ES-I3 (cell line): ENCODE measurements at regions not wholly inside any gene's neighbourhood (a gene's known extent, or its start where the extent isn't known, plus 50 kb on each side); places are given as distances from the start of the nearest gene placed in this dataset.

Experiments
- H3K36me3 ChIP-seq: 2 replicates; pipeline ENCODE4 v1.6.1; 2013; ENCODE audit warnings: mild to moderate bottlenecking, low read length, control low read depth, moderate library complexity; ENCODE audit not compliant: insufficient read depth
- H3K4me1 ChIP-seq: 2 replicates; pipeline ENCODE4 v1.6.1; 2013; ENCODE audit warnings: mild to moderate bottlenecking, control low read depth, low read length; ENCODE audit not compliant: insufficient read depth
- H3K9ac ChIP-seq: 2 replicates; pipeline ENCODE4 v1.6.1; 2013; ENCODE audit warnings: low read depth, mild to moderate bottlenecking, low read length, moderate library complexity
- H3K9me3 ChIP-seq: 2 replicates; pipeline ENCODE4 v1.6.1; 2013; ENCODE audit warnings: mild to moderate bottlenecking, low read length, moderate library complexity; ENCODE audit not compliant: control insufficient read depth, insufficient read depth

DNA sequence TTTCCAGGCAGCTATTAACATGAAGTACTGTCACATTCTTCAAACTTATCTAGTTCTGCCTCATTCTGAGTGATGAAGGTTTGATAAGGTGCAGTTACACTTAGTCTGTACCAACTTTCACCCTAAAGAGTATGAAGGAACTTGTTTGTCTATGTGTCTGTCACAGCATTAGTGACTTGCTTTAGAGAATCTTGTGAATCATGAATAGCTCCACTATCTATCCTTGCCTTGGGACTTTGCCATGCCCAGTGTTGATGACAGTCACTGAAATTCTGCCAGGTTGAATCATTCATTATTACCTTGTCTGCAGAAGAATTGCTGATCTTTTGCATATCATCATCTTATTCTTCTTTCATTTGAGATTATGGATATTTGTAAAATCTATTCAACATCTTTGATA, 50.9 kb upstream of the A1CF start:
- Histone ChIP-seq H3K9me3 (no peaks in the 10 kb centered on the region), H3K9ac (no peak overlapping the region)

DNA sequence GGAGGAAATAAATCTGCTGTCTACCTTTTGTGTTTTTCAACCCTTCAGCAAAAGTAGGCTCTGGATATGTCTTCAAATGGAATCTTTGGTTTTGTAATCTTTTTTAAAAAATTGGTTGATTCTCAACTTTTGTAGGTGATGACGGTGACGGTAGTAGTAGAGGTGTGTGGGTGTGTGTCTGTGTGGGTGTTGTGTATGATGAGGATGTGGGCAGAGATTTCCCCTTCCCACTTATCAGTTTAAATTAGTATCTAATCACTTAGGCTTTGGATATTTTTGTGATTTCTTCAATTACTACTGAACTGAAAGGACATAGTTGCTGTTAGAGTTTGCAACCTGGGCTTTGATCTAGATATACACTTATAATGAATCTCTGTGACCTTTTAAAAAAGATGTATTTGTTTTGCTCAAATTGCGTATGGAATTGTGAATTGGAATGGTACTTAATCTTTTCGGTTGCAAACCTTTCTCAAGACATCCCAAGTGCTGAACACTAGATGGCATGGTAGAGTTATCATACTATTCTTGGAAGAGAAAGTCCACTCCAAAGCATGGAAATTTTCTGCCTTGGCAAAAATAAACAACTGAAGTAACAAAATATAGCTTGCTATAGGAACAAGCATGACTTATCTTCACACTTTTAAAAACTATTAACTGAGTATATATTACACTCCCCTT, 51.9 kb upstream of the A1CF start:
- Histone ChIP-seq H3K9me3 (no peaks in the 10 kb centered on the region), H3K4me1 (no peaks in the 10 kb centered on the region), H3K36me3 (no peaks in the 10 kb centered on the region), H3K9ac (no peak overlapping the region)

More for the DNA sequence above, 50.9 kb upstream of the A1CF start:
- Histone ChIP-seq H3K4me1 (no peaks in the 10 kb centered on the region), H3K36me3 (no peaks in the 10 kb centered on the region)

DNA sequence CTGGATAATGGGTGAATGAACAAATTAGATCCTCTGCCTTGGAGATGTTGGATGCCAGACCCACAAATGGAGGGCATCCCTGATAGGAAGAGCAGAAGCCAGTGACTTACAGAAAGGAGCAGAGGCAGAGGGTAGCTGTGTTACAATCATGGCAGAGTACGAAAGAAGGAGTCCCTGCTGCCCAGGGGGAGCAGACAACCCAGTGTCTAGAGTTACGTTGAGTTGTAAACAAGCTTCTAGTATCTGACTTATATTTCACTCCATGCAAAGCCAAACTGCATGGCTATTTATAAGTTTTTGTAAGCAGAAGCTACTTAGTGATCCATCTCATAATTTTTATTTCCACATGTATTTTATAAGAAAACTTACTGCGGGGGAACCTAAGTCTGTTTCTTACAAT, 56.2 kb upstream of the A1CF start:
- no peaks in the 10 kb centered on the region for H3K36me3 ChIP-seq
- H3K9ac ChIP-seq, result no peak overlapping the region
- no peaks in the 10 kb centered on the region for H3K9me3 ChIP-seq
- H3K4me1 ChIP-seq, result no peaks in the 10 kb centered on the region

DNA sequence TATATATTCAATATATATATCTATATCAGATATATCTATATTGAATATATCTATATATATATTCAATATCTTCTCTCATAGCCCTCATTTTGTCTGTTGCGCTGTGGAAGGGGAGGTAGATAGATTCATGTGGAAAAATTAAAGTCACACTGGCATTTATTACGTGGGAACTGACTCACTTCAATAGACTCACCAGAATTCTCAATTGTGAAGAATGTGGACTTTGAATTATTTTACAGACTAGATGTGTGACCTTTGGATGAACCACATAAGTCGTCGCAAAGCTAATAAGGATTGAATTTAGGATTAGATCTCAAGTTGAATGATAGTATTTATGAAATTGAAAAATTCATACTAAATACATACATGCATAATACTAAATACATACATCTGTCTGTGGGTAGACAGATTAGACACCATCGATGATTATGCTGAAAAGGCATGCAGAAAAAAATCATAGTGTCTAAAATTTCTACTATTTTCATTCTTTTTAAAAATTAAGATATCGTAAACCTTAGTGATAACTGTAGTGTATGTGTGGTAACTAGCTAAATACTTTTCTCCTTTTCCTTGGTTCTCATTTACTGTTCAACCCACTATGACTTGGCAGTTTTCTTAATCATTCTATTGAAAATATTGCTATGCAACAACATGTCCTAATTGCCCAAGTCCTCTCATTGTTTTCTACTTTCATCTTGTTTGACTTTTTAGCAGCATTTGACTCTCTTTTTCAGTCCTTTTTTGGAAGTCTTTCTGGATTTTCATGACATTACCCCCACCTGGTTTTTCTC, 61.8 kb upstream of the A1CF start:
- no peaks in the 10 kb centered on the region for H3K36me3 ChIP-seq
- H3K9ac ChIP-seq, result no peak overlapping the region
- no peaks in the 10 kb centered on the region for H3K4me1 ChIP-seq
- no peaks in the 10 kb centered on the region for H3K9me3 ChIP-seq

DNA sequence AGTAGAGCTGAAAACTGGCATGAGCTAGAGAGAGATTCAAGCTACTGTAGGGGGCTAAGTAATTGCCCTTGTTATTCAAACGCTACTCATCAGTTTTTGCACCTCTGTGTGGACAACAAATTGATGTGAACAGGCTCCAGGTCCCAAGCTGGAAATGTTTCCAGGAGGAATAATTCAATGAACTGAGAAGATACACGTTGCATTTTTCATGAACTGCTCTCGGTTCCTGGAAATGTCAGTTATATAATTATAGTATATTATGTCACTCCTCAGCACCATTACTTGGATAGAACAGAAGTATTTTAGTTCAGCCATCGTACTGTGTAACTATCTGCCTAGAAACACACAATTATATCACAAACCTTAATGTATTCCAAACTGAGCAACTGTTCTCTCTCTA, 65.9 kb upstream of the A1CF start:
- no peaks in the 10 kb centered on the region for H3K9me3 ChIP-seq
- H3K9ac ChIP-seq, result no peak overlapping the region
- no peaks in the 10 kb centered on the region for H3K36me3 ChIP-seq
- H3K4me1 ChIP-seq, result no peaks in the 10 kb centered on the region

DNA sequence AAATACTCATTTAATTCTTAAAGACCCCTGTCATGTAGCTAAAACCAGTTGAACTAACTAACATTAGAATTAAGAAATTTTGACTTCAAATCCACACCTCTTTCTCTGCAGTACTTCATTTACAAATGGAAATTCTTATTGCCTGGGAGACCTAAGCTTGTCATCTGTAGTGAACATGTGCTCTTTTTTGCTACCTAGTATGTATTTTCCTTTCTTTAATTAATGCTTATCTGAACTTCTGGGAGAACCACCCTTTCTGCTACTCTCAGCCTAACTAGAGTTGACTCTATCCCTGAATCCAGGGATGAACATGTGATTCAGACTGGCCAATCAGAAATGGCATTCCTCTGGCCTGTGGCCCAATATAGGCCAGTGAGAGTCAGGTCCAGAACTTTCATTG, 75.9 kb upstream of the A1CF start:
- Histone ChIP-seq H3K9me3 (no peaks in the 10 kb centered on the region), H3K9ac (no peak overlapping the region), H3K4me1 (no peaks in the 10 kb centered on the region), H3K36me3 (no peaks in the 10 kb centered on the region; the same call in 1 of the 2 replicates)

DNA sequence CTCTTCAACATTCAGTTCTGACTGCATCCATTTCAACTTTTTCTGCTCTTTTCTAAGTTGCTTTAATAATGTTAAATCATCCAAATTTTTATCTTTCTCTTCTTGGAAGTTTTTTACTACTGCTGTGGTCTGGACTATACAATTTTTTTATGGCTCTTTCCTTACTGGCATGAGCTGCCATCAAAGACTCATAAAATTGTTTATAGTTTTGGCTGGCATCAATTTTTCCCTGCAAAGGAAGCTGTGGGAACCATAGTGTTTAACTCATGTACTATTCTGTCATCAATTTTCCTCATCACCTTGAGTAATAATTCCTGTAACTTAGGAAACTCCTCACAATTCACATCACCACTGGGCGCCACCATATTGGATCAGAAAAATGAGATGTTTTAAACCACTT, 77.6 kb upstream of the A1CF start:
- H3K9me3 ChIP-seq, result no peaks in the 10 kb centered on the region
- H3K4me1 ChIP-seq, result no peaks in the 10 kb centered on the region
- no peak overlapping the region for H3K9ac ChIP-seq
- H3K36me3 ChIP-seq, result no peaks in the 10 kb centered on the region; the same call in 1 of the 2 replicates

DNA sequence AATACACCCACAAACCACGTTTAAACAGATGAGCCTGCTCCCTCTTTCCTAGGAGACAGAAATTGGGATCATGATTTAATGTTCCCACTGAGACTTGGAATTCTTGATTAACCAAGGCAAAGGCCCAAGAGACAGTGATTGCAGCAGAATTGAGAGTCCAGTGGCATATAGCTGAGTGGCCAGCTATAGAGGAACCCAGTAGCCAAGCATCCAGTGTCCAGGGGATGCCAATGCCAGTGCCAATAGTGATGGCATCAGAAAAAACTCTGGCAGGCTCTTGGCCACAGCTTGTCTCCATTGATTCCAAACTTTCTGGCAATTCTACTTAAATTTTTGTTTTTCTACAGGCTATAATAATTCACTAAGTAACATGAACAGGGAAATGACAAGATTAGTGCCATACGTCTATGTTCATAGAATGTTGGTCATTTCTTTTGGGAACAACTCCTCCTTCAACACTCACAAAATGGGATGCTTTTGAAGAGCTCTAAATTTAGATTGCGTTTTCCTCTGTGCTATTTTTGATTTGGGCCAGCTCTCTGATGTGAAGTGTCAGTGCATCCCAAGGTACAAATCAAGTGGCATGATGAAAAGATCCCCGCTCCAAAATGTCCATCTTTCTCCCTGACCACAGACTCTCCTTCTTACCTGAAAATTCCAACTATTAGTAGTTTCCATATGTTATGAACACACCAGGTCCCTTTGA, 83.1 kb upstream of the A1CF start:
- no peaks in the 10 kb centered on the region for H3K36me3 ChIP-seq
- no peaks in the 10 kb centered on the region for H3K9me3 ChIP-seq
- no peaks in the 10 kb centered on the region for H3K4me1 ChIP-seq
- H3K9ac ChIP-seq, result no peak overlapping the region

DNA sequence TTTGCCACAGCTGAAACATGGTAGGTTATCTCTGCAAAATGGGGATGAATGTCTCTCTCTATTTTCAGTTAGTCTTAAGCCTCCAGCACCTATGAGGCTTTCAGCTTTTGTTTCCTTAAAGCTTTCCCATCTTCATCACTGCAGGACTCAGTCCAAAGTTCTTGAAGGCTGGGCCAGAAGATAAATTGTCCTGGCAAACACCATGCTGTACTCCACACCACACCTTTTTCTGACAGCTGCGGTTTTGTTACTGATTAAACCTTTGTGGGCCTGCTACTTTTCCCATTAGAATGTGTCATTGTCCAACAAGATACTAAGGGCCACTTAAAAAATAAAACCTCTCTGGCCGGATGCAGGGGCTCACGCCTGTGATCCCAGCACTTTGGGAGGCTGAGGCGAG, 87.2 kb upstream of the A1CF start:
- no peak overlapping the region for H3K9ac ChIP-seq

DNA sequence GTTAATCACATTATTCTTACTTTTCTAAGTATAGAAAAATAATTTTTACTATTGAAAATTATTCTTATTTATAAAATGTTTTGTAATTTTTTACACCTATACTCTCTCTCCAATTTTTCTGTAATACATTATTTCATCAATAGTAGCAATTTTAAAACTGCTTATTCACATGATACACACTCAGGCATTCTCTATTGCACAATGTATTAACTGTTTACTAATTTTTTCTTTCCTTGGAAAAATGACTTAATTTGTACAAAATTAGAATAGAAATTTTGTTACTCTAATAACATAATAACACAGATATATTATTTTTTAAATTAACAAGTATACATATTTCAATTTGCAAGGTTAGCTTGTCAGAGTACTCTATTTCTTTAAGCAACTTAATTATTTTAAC, 92.9 kb upstream of the PRKG1 start:
- no peaks in the 10 kb centered on the region for H3K9me3 ChIP-seq
- H3K9ac ChIP-seq, result no peak overlapping the region
- H3K4me1 ChIP-seq, result no peaks in the 10 kb centered on the region
- H3K36me3 ChIP-seq, result no peaks in the 10 kb centered on the region

More for the DNA sequence above, 87.2 kb upstream of the A1CF start:
- Histone ChIP-seq H3K36me3 (no peaks in the 10 kb centered on the region), H3K4me1 (no peaks in the 10 kb centered on the region), H3K9me3 (no peaks in the 10 kb centered on the region)

DNA sequence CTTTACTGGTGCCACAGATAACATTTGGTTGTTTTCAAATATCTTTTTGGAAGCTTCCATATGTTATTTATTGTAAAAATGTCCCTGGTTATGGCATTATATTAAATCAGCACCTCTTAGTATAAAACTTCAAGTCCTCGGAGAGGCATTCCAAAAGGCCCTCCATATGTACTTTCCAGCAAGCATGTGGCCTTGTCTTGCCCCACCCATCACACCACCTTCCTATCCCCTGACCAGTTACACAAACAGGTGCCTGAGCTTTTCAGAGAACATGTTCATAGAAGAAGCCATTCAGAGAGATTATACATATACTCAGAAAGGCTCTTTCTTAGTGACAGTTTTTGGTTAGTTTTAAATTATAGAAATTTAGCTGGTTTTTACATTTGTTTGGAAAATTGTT, 92.4 kb upstream of the PRKG1 start:
- H3K9me3 ChIP-seq, result no peaks in the 10 kb centered on the region
- no peaks in the 10 kb centered on the region for H3K4me1 ChIP-seq
- no peak overlapping the region for H3K9ac ChIP-seq
- H3K36me3 ChIP-seq, result no peaks in the 10 kb centered on the region

DNA sequence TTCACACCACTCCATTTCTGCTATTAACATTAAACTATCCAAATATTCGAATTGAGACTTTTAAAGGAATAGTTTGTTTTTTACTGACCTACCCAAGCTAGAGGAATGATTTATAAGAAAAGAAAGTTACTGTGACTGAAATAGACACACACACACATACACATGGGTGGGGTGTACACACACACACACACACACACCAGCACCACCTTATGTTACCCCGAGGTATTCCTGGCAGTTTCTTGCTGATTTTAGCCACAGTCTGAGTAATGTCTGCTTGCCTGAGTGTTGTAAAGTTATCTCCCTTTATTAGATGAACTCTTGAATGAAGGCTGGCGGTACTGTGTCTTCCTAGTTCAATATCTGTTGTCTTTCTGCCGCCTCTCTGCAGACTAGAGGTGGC, 91.3 kb upstream of the PRKG1 start:
- no peaks in the 10 kb centered on the region for H3K9me3 ChIP-seq

DNA sequence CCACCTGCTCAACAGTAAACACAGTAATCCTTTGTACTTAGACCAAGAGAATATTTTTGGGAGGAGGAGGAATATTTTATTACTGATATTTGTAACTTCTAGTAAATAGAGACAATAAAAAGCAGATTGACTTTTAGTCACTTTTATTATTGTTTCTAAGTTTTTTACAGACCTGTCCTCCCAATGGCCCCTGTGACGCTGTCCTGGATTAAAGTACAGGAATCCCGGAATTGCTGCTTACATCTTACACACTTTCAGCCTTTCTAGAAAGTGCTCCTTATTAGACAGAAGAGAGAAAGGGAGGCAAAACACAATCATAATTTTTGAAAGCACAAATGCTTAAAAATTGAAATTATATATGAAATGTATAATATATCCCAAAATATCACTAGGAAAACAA, 86.4 kb upstream of the PRKG1 start:
- no peaks in the 10 kb centered on the region for H3K36me3 ChIP-seq
- peaks cover 2% of the 10 kb centered on the region; the same call in 1 of the 2 replicates for H3K4me1 ChIP-seq
- no peaks in the 10 kb centered on the region for H3K9me3 ChIP-seq
- H3K9ac ChIP-seq, result no peak overlapping the region

More for the DNA sequence above, 91.3 kb upstream of the PRKG1 start:
- Histone ChIP-seq H3K36me3 (no peaks in the 10 kb centered on the region), H3K4me1 (no peaks in the 10 kb centered on the region), H3K9ac (no peak overlapping the region)

DNA sequence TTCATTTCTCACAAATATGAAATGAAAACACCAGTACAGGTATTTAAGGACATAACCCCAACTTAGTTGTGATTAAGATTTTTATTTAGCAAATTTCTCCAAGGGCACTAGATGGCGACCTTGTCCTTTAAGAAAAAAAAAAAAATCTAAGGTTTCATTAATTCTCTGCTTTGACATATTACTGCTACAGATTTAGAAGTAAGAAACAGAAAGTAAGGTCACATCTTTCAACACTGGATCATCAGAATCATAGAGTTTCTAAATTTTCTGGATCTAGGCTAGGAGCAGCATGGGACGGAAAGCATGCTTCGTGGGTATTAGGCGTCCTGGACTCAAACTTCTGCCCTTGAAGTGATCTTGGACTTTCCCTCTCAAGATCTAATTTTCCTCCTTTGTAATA, 85.5 kb upstream of the PRKG1 start:
- Histone ChIP-seq H3K4me1 (peaks cover 10% of the 10 kb centered on the region; the same call in 1 of the 2 replicates), H3K36me3 (no peaks in the 10 kb centered on the region), H3K9me3 (no peaks in the 10 kb centered on the region), H3K9ac (no peak overlapping the region)
